ENCODE measurements at regions not wholly inside any gene's neighbourhood (a gene's known extent, or its start where the extent isn't known, plus 50 kb on each side); places are given as distances from the start of the nearest gene placed in this dataset.

DNA sequence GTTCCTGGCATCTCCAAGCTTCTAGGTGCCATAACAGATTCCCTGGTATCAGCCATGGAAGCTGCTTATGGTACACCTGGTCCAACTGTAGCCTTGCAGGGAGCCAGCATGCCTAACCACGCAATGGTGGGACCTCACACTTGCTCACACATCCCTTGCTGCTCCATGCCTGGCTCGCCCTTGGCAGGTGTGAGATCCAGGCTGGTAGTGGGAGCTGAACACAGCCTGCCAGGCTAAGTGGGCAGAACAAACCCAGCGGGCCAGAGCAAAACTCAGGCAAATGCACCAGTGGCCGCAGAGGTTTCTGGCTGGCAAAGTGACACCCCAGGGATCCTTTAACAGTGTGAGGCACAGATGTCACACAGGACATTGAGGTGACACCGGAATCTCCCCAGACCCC, 185.8 kb downstream of the NDUFA10 start:
- TF ChIP-seq, protein P1, sequence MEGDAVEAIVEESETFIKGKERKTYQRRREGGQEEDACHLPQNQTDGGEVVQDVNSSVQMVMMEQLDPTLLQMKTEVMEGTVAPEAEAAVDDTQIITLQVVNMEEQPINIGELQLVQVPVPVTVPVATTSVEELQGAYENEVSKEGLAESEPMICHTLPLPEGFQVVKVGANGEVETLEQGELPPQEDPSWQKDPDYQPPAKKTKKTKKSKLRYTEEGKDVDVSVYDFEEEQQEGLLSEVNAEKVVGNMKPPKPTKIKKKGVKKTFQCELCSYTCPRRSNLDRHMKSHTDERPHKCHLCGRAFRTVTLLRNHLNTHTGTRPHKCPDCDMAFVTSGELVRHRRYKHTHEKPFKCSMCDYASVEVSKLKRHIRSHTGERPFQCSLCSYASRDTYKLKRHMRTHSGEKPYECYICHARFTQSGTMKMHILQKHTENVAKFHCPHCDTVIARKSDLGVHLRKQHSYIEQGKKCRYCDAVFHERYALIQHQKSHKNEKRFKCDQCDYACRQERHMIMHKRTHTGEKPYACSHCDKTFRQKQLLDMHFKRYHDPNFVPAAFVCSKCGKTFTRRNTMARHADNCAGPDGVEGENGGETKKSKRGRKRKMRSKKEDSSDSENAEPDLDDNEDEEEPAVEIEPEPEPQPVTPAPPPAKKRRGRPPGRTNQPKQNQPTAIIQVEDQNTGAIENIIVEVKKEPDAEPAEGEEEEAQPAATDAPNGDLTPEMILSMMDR (IDR thresholded peaks at IDR 0.05; ENCODE audit: control extremely low read depth, extremely low read depth, low read depth, missing control alignments) = no peak
- CTCF ChIA-PET = no interaction called here
- POLR2A ChIA-PET = no interaction called here
- DNase-seq (ENCODE audit: extremely low spot score) = no peak

DNA sequence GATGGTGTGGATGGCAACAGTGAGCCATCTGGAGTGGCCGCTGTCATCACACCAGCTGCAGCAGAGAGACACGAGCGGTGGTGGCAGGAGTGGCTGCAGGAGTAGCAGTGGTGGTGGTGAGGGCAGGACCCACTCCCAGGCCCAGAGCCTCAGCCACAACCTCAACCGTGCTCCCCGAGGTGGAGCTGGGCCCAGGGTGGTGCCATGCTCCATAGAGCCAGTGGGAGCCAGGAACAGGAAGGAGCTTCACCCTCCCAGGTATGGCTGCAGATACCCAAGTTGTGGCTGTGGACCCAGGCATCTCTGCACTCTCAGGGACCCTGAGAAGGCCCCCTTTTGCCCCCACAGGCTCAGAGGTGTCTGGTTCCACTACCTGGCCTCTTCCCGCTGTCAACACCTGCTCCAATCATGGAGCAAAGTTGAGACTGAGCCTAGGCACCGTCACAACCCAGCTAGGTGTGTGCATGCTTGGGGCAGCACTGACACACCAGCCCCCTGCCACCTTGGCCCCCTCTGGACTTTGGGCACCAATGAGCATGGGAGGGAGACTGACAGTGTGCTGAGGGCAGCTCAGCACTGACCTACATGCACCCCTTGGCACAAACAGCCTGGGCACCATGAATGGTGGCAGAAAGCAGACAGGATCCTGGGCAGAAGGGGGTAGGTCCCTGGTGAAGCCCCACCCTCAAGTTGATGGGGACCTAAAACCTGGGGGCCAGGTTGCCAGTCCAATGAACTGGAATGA, 188.9 kb downstream of the NDUFA10 start:
- ChIA-PET POLR2A (no interaction called here), CTCF (no interaction called here)
- TF ChIP-seq, protein P1 (IDR thresholded peaks at IDR 0.05; ENCODE audit: control extremely low read depth, extremely low read depth, low read depth, missing control alignments) = no peak
- DNase-seq (ENCODE audit: extremely low spot score) = no peak

DNA sequence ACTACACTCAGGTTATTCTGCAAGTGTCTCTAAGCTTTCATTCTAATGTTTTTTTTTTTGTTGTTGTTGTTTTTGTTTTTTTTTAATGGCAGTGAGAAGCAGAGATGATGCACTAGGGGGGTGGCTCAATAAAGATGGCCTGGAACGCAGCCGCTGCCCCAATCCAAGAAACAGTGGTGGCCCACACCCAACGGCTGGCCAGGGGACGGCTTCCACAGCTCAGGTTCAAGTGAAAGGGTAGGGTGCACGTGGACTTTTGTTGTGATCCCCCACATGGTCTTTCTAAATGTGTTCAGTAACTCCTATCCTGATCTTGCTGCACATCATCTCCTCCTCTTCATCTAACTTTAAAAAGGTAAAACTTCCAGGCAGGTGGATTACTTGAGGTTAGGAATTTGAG, 190.1 kb downstream of the NDUFA10 start:
- ChIA-PET POLR2A (no interaction called here), CTCF (no interaction called here)
- no peak for DNase-seq (ENCODE audit: extremely low spot score)
- TF ChIP-seq, protein P1 (IDR thresholded peaks at IDR 0.05; ENCODE audit: control extremely low read depth, extremely low read depth, low read depth, missing control alignments) = no peak

DNA sequence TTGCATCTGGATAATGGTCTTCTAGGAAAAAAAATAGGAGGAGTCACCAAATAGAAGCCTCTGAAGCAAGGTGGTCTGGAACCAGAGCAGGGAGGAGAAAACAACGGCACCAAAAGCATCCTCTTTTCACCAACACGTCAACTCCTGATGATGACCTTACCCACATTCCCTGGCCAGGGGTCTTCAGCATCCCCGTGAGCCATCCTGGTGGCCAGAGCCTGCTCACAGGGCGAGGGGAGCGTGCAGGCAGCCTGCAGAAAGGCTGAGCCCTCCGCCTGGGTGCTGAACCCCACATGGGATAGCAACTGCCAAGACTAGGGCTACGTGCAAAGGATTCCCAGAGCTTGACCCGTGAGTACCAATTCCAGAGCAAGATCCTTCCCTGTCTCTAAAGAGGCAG, 191.0 kb downstream of the NDUFA10 start:
- POLR2A ChIA-PET = no interaction called here

DNA sequence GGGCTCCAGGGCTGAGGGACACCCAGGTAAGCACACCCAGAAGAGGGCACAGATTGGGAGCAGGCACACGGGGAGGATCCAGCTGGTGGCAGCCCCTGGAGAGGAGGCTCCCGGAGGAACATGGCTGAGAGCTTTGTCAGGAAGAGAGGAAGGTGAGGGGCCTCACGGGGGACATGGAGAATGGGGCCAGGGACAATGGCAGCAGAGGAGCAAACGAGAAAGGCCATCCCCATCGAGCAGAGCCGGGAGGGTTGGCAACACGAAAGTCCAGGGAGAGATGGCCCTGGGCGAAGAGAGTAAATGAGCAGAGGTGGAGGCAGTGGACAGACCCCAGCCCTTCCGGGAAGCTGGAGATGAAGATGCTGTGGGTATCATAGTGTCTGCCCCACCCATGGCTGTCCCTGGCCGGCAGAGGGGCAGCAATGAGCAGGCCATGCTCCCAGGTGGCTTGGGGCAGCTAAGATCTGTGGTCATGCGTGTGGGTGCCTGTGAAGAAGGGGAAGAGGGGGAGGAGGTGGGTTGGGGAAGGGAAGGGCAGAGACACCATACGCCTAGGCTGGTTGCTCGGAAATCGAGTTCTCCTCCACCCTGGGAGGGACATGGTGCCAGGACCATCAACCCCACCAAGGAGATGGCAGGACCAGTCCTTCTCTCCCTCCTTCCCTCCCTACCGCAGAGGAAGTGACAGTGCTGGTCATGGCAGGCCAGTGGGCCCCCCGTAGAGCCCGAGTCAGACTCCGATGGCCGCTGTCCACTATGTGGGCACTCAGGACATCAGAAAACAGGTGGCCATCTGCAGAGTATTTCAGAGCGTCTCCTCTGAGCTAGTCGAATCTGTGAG, 191.7 kb downstream of the NDUFA10 start:
- POLR2A ChIA-PET = no interaction called here

More for the DNA sequence above, 191.0 kb downstream of the NDUFA10 start:
- CTCF ChIA-PET = no interaction called here
- no peak for DNase-seq (ENCODE audit: extremely low spot score)
- TF ChIP-seq, protein P1 (IDR thresholded peaks at IDR 0.05; ENCODE audit: control extremely low read depth, extremely low read depth, low read depth, missing control alignments) = no peak

DNA sequence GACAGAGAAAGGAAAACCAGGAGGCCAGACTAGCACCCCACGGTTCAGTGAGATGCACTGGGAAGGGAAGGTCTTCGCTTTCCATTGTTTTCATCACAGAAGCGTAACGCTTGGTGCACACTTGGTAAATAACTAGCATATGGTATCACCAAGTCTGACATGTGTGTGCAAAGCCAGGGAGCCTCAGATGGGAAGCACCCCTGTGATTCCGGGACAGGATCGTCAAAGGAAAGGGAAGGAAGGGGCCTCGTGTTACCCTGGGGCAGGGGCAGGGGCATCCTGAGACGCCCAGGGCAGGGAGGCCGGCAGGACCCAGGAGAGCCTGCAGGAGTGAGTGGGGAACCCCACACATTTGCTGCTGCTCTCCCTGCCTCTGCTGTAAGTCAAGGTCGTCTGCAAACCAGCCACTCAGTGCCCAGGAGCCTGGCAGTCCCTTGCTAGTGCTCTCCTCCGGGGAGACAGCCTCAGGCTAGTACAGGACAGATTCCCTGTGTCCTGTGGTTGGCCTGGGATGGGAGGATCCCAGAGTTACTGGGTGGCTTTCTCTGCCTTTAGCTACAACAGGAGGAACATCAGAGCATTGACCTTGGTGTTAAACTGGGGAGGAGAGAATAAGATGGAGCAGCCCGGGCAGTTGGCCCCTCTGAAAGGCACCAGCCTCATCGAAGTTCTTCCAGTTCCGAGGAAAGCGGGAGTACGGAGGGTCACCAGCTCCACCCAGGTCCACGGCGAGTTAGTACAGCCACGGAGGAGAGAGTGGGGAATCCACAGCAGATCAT, 192.5 kb downstream of the NDUFA10 start:
- TF ChIP-seq, protein P1 (IDR thresholded peaks at IDR 0.05; ENCODE audit: control extremely low read depth, extremely low read depth, low read depth, missing control alignments) = no peak
- ChIA-PET POLR2A (no interaction called here), CTCF (no interaction called here)
- DNase-seq (ENCODE audit: extremely low spot score) = no peak

More for the DNA sequence above, 191.7 kb downstream of the NDUFA10 start:
- DNase-seq (ENCODE audit: extremely low spot score) = no peak
- TF ChIP-seq, protein P1 (IDR thresholded peaks at IDR 0.05; ENCODE audit: control extremely low read depth, extremely low read depth, low read depth, missing control alignments) = no peak
- CTCF ChIA-PET = no interaction called here

Measured in GM10248 (cell line).